A673 (cell line): ENCODE measurements at regions not wholly inside any gene's neighbourhood (a gene's known extent, or its start where the extent isn't known, plus 50 kb on each side); places are given as distances from the start of the nearest gene placed in this dataset.

ENCODE experiments used
- CTCF ChIP-seq: fragments of 300-800, 200-600 bp; sonication (generic); conservative IDR thresholded peaks from 2 replicates; pipeline ENCODE4 v1.5.1; 2017; ENCODE audit warnings: low read depth, mild to moderate bottlenecking, antibody characterized with exemption, low read length, moderate library complexity, mixed read lengths
- EZH2 ChIP-seq: fragments of 200-600 bp; sonication (generic); IDR thresholded peaks from 2 replicates; pipeline ENCODE4 v1.6.1; 2017; ENCODE audit warnings: borderline replicate concordance, low read depth, mild to moderate bottlenecking, mixed read lengths, antibody characterized with exemption, low read length; ENCODE audit not compliant: poor library complexity, severe bottlenecking

GRCh38 chr5:89694026-89694550 is 715.5 kb downstream of the CETN3 start:
- TF ChIP-seq CTCF (no peak), EZH2 (no peak)
